SK-N-SH (cell line): ENCODE measurements at regions not wholly inside any gene's neighbourhood (a gene's known extent, or its start where the extent isn't known, plus 50 kb on each side); places are given as distances from the start of the nearest gene placed in this dataset.

ENCODE experiments used
- CTCF ChIA-PET: fragments of 300-600, 350-600 bp; formaldehyde crosslinking; extraction: SDS; loops from one replicate; lab custom pipeline; 2021; lab: Yijun Ruan, JAX
- POLR2A ChIA-PET: fragments of 350-600 bp; sonication (Branson Sonifier 250); formaldehyde crosslinking; extraction: SDS; loops from one replicate; lab custom pipeline; 2020; ENCODE audit warnings: antibody characterized with exemption, inconsistent platforms; lab: Yijun Ruan, JAX
- DNase-seq: peaks from one replicate; pipeline ENCODE4 v3.0.0; 2012
- H2AFZ ChIP-seq: fragments of 200-600 bp; sonication (generic); 2 replicates; pipeline ENCODE4 v1.8.1; 2016; ENCODE audit warnings: antibody characterized with exemption, mild to moderate bottlenecking, low read depth
- H3F3A ChIP-seq: fragments of 200-600 bp; sonication (generic); replicated peaks from 2 replicates; pipeline ENCODE3; 2016; ENCODE audit warnings: antibody characterized with exemption, mild to moderate bottlenecking; ENCODE audit not compliant: insufficient read depth
- H3K27ac ChIP-seq, 2 experiments: fragments of 200-500 bp in 1 of 2; fragments of 200-600 bp in 1 of 2; sonication (Bioruptor generic) in 1 of 2; sonication (generic), shearing (Covaris generic) in 1 of 2; 2 replicates each; pipeline versions ENCODE4 v1.5.1 to v1.6.1; 2014 to 2016; ENCODE audit warnings: low read depth in 2 of 2, inconsistent platforms in 1 of 2, low read length in 1 of 2, mild to moderate bottlenecking in 1 of 2, mixed read lengths in 1 of 2
- H3K27me3 ChIP-seq: fragments of 200-600 bp; sonication (generic), shearing (Covaris generic); 2 replicates; pipeline ENCODE4 v1.6.1; 2016; ENCODE audit warnings: mixed run types; ENCODE audit not compliant: insufficient read depth
- H3K36me3 ChIP-seq, 2 experiments: fragments of 200-500 bp in 1 of 2; fragments of 200-600 bp in 1 of 2; sonication (Bioruptor generic) in 1 of 2; sonication (generic) in 1 of 2; replicated peaks in 1 of 2; 2 replicates each; pipeline versions ENCODE3 to v1.5.1; 2014 to 2016; ENCODE audit warnings: low read length in 1 of 2, mild to moderate bottlenecking in 1 of 2; ENCODE audit not compliant: insufficient read depth in 2 of 2, control insufficient read depth in 1 of 2
- H3K4me1 ChIP-seq, 2 experiments: fragments of 200-500 bp in 1 of 2; fragments of 200-600 bp in 1 of 2; sonication (Bioruptor generic) in 1 of 2; sonication (generic), shearing (Covaris generic) in 1 of 2; 2 replicates each; pipeline versions ENCODE4 v1.5.1 to v1.6.1; 2014 to 2016; ENCODE audit warnings: low read depth in 1 of 2, low read length in 1 of 2, mixed run types in 1 of 2; ENCODE audit not compliant: insufficient read depth in 2 of 2, control insufficient read depth in 1 of 2
- H3K4me2 ChIP-seq: fragments of 200-600 bp; sonication (generic), shearing (Covaris generic); 2 replicates; pipeline ENCODE4 v1.6.1; 2017; ENCODE audit warnings: mixed run types
- H3K4me3 ChIP-seq, 2 experiments: fragments of 200-500 bp in 1 of 2; fragments of 200-600 bp in 1 of 2; sonication (Bioruptor generic) in 1 of 2; sonication (generic), shearing (Covaris generic) in 1 of 2; 2 replicates each; pipeline versions ENCODE4 v1.5.1 to v1.8.1; 2014 to 2016; ENCODE audit warnings: low read depth in 2 of 2, inconsistent platforms in 1 of 2, low read length in 1 of 2, mild to moderate bottlenecking in 1 of 2, mixed read lengths in 1 of 2, moderate library complexity in 1 of 2
- H3K79me2 ChIP-seq: fragments of 200-600 bp; sonication (generic); 2 replicates; pipeline ENCODE4 v1.8.1; 2017; ENCODE audit warnings: mild to moderate bottlenecking; ENCODE audit not compliant: insufficient read depth
- H3K9ac ChIP-seq: fragments of 200-600 bp; sonication (generic); 2 replicates; pipeline ENCODE4 v1.6.1; 2017; ENCODE audit warnings: mixed run types
- H3K9me2 ChIP-seq: fragments of 200-600 bp; sonication (generic); 2 replicates; pipeline ENCODE4 v1.6.1; 2017; ENCODE audit warnings: mixed run types
- H3K9me3 ChIP-seq: fragments of 200-600 bp; sonication (generic); 2 replicates; pipeline ENCODE4 v1.6.1; 2017; ENCODE audit warnings: mixed run types, mild to moderate bottlenecking, moderate library complexity
- H4K20me1 ChIP-seq: fragments of 200-600 bp; sonication (generic); 2 replicates; pipeline ENCODE4 v1.6.1; 2017; ENCODE audit warnings: mild to moderate bottlenecking, mixed run types; ENCODE audit not compliant: insufficient read depth
- CTCF ChIP-seq: fragments of 200-600 bp; sonication (generic); IDR thresholded peaks from 2 replicates; pipeline ENCODE4 v1.6.1; 2017; ENCODE audit warnings: antibody characterized with exemption, mild to moderate bottlenecking, moderate library complexity
- ELF1 ChIP-seq: IDR thresholded peaks from 2 replicates; pipeline ENCODE4 v1.4.0; 2012
- GABPA ChIP-seq: IDR thresholded peaks from 2 replicates; pipeline ENCODE4 v1.4.0; 2012; ENCODE audit warnings: low read depth, mild to moderate bottlenecking
- IRF3 ChIP-seq: fragments of 150-350 bp; IDR thresholded peaks from 2 replicates; pipeline ENCODE4 v1.6.1; 2016; ENCODE audit warnings: mild to moderate bottlenecking, low read depth, low read length
- MAX ChIP-seq: IDR thresholded peaks from 2 replicates; pipeline ENCODE4 v1.4.0; 2012; ENCODE audit warnings: low read depth
- MEF2A ChIP-seq: IDR thresholded peaks from 2 replicates; pipeline ENCODE4 v1.4.0; 2012; ENCODE audit warnings: low read depth, borderline replicate concordance
- RCOR1 ChIP-seq: fragments of 150-350 bp; IDR thresholded peaks from 2 replicates; pipeline ENCODE4 v1.6.1; 2017; ENCODE audit warnings: antibody characterized with exemption, low read length
- RFX5 ChIP-seq: IDR thresholded peaks from 2 replicates; pipeline ENCODE4 v1.6.1; 2012; ENCODE audit warnings: mild to moderate bottlenecking, improper control_type of control experiment, low read length
- SIN3A ChIP-seq: IDR thresholded peaks from 2 replicates; pipeline ENCODE4 v1.6.1; 2012; ENCODE audit warnings: low read depth, mild to moderate bottlenecking, low read length, moderate library complexity, borderline replicate concordance
- TAF1 ChIP-seq: IDR thresholded peaks from 2 replicates; pipeline ENCODE4 v1.6.1; 2012; ENCODE audit warnings: low read depth, mild to moderate bottlenecking, low read length, moderate library complexity, borderline replicate concordance
- WGBS: methylation state at CpG from one replicate; pipeline ENCODE4 v1.1.6; 2017; ENCODE audit warnings: low lambda C conversion rate; 5-methylcytosine and 5-hydroxymethylcytosine counted together
- TF ChIP-seq, protein P1 (sequence below): IDR thresholded peaks from 2 replicates; pipeline ENCODE4 v1.4.0; 2012; ENCODE audit warnings: low read depth, borderline replicate concordance

DNA sequence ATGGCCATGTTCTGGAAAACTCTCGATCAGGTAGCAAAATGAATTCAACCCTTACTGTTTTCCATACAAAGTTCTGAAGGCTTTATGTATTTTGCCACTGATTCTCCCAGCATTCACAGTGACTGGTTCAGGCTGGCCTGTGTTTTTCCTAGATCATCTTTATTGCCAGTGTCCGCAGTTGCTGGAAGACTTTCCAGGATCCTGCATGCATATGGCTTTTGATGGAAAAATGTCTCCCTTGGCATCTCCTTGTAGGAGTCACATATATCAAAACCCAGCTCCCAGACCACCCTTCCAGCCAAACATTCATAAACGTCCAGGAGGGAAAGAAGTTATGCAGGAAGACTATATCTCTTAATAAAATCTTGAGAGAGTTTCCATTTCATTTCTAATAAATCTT is 588.8 kb downstream of the MAFB start:
- no peaks in the 10 kb centered on the region for H3K9me2 ChIP-seq
- DNase-seq, result no peak
- WGBS, result 28% methylated on average over 3 of the region's 3 CpGs
- no peaks in the 10 kb centered on the region for H3K27me3 ChIP-seq
- H3K9ac ChIP-seq, result no peak overlapping the region
- H3K79me2 ChIP-seq, result no peaks in the 10 kb centered on the region
- H3K27ac ChIP-seq, result no peak overlapping the region
- H3K9me3 ChIP-seq, result no peaks in the 10 kb centered on the region
- ChIA-PET POLR2A (no interaction called here), CTCF (no interaction called here)
- H3F3A ChIP-seq, result no peaks in the 10 kb centered on the region
- no peak overlapping the region for H3K4me3 ChIP-seq
- no peaks in the 10 kb centered on the region for H3K36me3 ChIP-seq
- no peaks in the 10 kb centered on the region for H3K4me1 ChIP-seq
- H2AFZ ChIP-seq, result no peak overlapping the region
- TF ChIP-seq MAX (no peak), GABPA (no peak), SIN3A (no peak), CTCF (no peak), TAF1 (no peak)
- H3K4me2 ChIP-seq, result no peak overlapping the region
- no peaks in the 10 kb centered on the region for H4K20me1 ChIP-seq

GRCh38 chr20:40090236-40090635 is 598.8 kb downstream of the MAFB start:
- Histone ChIP-seq H3K9me2 (no peaks in the 10 kb centered on the region), H3K79me2 (no peaks in the 10 kb centered on the region), H2AFZ (no peak overlapping the region), H4K20me1 (no peaks in the 10 kb centered on the region), H3K9ac (no peak overlapping the region), H3K4me2 (no peak overlapping the region), H3K36me3 (no peaks in the 10 kb centered on the region), H3F3A (no peaks in the 10 kb centered on the region), H3K4me3 (no peak overlapping the region), H3K4me1 (no peaks in the 10 kb centered on the region), H3K27ac (no peak overlapping the region), H3K9me3 (no peaks in the 10 kb centered on the region), H3K27me3 (no peaks in the 10 kb centered on the region)
- ChIA-PET CTCF (no interaction called here), POLR2A (no interaction called here)
- DNase-seq, result no peak
- WGBS, result 5% methylated on average over 2 of the region's 2 CpGs
- no peak for TF ChIP-seq IRF3
- no peak for TF ChIP-seq RCOR1
- TF ChIP-seq, protein P1, sequence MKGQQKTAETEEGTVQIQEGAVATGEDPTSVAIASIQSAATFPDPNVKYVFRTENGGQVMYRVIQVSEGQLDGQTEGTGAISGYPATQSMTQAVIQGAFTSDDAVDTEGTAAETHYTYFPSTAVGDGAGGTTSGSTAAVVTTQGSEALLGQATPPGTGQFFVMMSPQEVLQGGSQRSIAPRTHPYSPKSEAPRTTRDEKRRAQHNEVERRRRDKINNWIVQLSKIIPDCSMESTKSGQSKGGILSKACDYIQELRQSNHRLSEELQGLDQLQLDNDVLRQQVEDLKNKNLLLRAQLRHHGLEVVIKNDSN, result no peak
- no peak for TF ChIP-seq MEF2A
- no peak for TF ChIP-seq RFX5
- no peak for TF ChIP-seq ELF1
